ENCODE measurements at regions not wholly inside any gene's neighbourhood (a gene's known extent, or its start where the extent isn't known, plus 50 kb on each side); places are given as distances from the start of the nearest gene placed in this dataset.

GRCh38 chr5:159854916-159855315 is 61.4 kb upstream of the ADRA1B start:
- no peak for DNase-seq (ENCODE audit: low read depth in 2 of 2)

DNA sequence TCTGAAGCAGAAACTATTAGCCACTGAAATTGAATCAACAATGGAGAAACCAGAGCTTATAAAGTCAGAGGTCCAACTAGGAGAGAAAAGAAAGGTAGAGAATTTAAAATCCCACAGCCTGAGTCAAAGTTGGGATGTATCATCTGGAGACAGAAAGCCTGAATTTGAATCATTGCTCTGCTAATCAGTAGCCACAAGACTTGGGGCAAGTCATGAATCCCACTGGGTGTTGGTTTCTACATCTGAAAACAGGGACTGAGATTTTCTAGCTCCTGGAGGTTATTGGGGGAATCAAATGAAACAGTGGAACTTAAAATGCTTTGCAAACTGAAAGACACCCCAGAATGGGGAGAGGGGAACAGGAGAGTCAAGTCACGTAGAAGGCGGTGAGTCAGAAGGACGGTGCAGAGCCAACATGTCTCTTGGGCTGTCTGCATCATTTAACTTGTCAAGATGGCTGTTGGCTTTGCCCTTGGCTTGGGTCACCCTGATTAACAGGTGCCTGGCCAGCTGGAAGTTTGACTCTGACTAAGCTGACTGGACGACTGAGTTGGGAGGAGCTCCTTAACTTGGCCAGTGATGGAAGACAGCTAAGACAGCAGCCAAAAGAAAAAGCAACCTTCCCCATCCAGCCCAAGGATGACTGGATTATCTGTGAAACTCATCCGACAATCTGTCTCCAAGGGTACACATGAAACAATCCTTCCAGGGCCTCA is 60.6 kb upstream of the ADRA1B start:
- no peak for DNase-seq (ENCODE audit: low read depth in 2 of 2)

- DNase-seq (ENCODE audit: low read depth in 2 of 2) = no peak
Measured at GRCh38 chr5:159858871-159859270, 57.4 kb upstream of the ADRA1B start.

DNA sequence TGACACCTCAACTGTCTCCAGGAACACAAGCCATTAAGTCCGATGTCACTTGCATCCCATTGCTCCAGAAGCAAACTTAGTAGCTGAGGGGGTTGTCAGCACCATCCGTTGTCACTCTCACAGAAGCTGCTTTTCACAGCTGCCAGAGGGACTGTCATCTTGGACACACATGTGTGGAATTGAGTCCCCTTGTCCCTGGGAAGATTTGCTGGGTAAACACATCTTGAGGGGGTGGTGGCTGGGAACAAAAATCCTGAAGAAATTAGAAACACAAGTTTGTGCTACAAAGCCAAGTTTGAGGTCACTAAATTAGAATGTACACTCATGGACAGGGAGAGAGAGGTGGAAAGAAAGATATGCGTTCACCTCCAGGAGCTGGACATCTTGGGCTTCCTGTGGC is 55.2 kb upstream of the ADRA1B start:
- DNase-seq (ENCODE audit: low read depth in 2 of 2) = no peak

DNA sequence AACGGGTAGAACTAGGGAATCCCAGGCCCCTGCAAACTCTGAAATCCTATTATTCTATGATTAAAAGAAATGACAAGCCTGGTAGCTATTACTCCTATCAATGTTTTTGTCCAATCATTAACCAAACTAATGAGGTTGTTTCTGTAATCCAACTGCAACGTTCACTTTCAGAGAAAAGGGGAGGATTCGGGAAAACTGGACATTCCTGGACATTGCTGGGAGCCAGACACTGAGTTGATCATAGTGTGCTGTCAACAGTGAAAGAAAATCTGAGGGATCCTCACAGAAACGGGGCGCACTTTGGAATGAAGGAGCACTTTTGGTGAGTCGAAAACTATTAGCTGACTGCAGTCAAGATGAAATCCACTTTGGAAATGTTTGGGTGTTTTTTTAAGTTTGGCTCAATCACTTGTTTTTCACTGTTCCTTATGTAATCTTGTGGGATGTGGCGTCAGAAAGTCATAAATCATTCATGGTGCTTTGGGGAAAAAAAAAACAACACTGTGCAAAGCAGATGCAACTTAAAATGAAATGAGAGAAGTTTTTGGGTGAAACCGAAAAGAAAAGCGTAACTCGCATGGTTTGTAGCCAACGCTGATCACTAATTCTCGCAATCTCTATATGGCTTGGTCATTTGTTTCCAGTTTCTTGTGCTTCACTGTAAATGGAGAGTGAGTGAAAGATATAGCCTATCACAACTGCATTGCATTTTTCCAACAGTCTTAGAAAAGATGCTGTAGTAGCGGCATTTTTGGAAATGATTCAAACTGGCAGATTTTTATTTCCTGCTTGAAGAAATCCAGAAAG is 51.2 kb upstream of the ADRA1B start:
- no peak for DNase-seq (ENCODE audit: low read depth in 2 of 2)

GRCh38 chr5:159866093-159866492 is 50.2 kb upstream of the ADRA1B start:
- no peak for DNase-seq (ENCODE audit: low read depth in 2 of 2)
